H9 (cell line): ENCODE measurements at regions not wholly inside any gene's neighbourhood (a gene's known extent, or its start where the extent isn't known, plus 50 kb on each side); places are given as distances from the start of the nearest gene placed in this dataset.

Experiments used
- DNase-seq: peaks from one replicate; pipeline ENCODE4 v3.0.0-alpha.2; 2017
- H2AFZ ChIP-seq: one replicate; pipeline ENCODE4 v1.6.1; 2013; ENCODE audit warnings: mild to moderate bottlenecking, low read length, control low read depth, moderate library complexity
- H2AK5ac ChIP-seq: 2 replicates; pipeline ENCODE4 v1.6.1; 2013; ENCODE audit warnings: low read length, control low read depth, mixed read lengths; ENCODE audit not compliant: insufficient read length
- H2BK120ac ChIP-seq: one replicate; pipeline ENCODE4 v1.6.1; 2013; ENCODE audit warnings: low read depth, mild to moderate bottlenecking, low read length, control low read depth, inconsistent platforms; ENCODE audit not compliant: poor library complexity, severe bottlenecking
- H2BK12ac ChIP-seq: 2 replicates; pipeline ENCODE4 v1.6.1; 2013; ENCODE audit warnings: low read length, control low read depth, mixed read lengths, low read depth; ENCODE audit not compliant: insufficient read length
- H2BK15ac ChIP-seq: 2 replicates; pipeline ENCODE4 v1.6.1; 2013; ENCODE audit warnings: low read depth, low read length, control low read depth
- H2BK20ac ChIP-seq: one replicate; pipeline ENCODE4 v1.6.1; 2013; ENCODE audit warnings: low read depth, mild to moderate bottlenecking, low read length, control low read depth, inconsistent platforms; ENCODE audit not compliant: poor library complexity, severe bottlenecking
- H2BK5ac ChIP-seq: 2 replicates; pipeline ENCODE4 v1.6.1; 2013; ENCODE audit warnings: low read length, control low read depth, mixed read lengths; ENCODE audit not compliant: insufficient read length
- H3K14ac ChIP-seq: 2 replicates; pipeline ENCODE4 v1.6.1; 2013; ENCODE audit warnings: low read length, control low read depth; ENCODE audit not compliant: insufficient read depth
- H3K18ac ChIP-seq: 2 replicates; pipeline ENCODE4 v1.6.1; 2013; ENCODE audit warnings: low read depth, mild to moderate bottlenecking, mixed read lengths, low read length, control low read depth; ENCODE audit not compliant: insufficient read length
- H3K23ac ChIP-seq: 2 replicates; pipeline ENCODE4 v1.6.1; 2013; ENCODE audit warnings: low read length, control low read depth, mixed read lengths, low read depth; ENCODE audit not compliant: insufficient read length
- H3K23me2 ChIP-seq: 2 replicates; pipeline ENCODE4 v1.6.1; 2013; ENCODE audit warnings: low read depth, mild to moderate bottlenecking, mixed read lengths, low read length, control low read depth; ENCODE audit not compliant: insufficient read length, poor library complexity, severe bottlenecking
- H3K27ac ChIP-seq: 2 replicates; pipeline ENCODE4 v1.5.1; 2013; ENCODE audit warnings: low read length, control low read depth, mixed read lengths, low read depth; ENCODE audit not compliant: insufficient read length
- H3K27me3 ChIP-seq: 2 replicates; pipeline ENCODE4 v1.6.1; 2013; ENCODE audit warnings: low read length, control low read depth, inconsistent platforms; ENCODE audit not compliant: insufficient read depth
- H3K4ac ChIP-seq: 2 replicates; pipeline ENCODE4 v1.6.1; 2013; ENCODE audit warnings: low read depth, mild to moderate bottlenecking, control low read depth, inconsistent platforms, low read length, moderate library complexity
- H3K4me1 ChIP-seq: 2 replicates; pipeline ENCODE4 v1.6.1; 2013; ENCODE audit warnings: low read length, control low read depth, inconsistent platforms; ENCODE audit not compliant: insufficient read depth
- H3K4me2 ChIP-seq: 2 replicates; pipeline ENCODE4 v1.6.1; 2013; ENCODE audit warnings: low read length, control low read depth, mixed read lengths; ENCODE audit not compliant: insufficient read length, insufficient read depth
- H3K56ac ChIP-seq: 2 replicates; pipeline ENCODE4 v1.6.1; 2013; ENCODE audit warnings: low read depth, mild to moderate bottlenecking, mixed read lengths, low read length, control low read depth; ENCODE audit not compliant: insufficient read length
- H3K79me1 ChIP-seq: 2 replicates; pipeline ENCODE4 v1.6.1; 2013; ENCODE audit warnings: low read depth, mild to moderate bottlenecking, moderate library complexity, low read length, control low read depth, inconsistent platforms; ENCODE audit not compliant: insufficient read depth, poor library complexity, severe bottlenecking
- H3K79me2 ChIP-seq: 2 replicates; pipeline ENCODE4 v1.6.1; 2013; ENCODE audit warnings: low read length, control low read depth, inconsistent platforms; ENCODE audit not compliant: insufficient read depth
- H3K9ac ChIP-seq: 2 replicates; pipeline ENCODE4 v1.6.1; 2013; ENCODE audit warnings: low read length, control low read depth, mixed read lengths; ENCODE audit not compliant: insufficient read length; ENCODE audit errors: extremely low read depth
- H3K9me3 ChIP-seq: one replicate; pipeline ENCODE4 v1.6.1; 2013; ENCODE audit warnings: low read depth, low read length, inconsistent platforms; ENCODE audit not compliant: control insufficient read depth
- H3T11ph ChIP-seq: one replicate; pipeline ENCODE4 v1.6.1; 2013; ENCODE audit warnings: mild to moderate bottlenecking, low read length, control low read depth, inconsistent platforms
- H4K20me1 ChIP-seq: one replicate; pipeline ENCODE4 v1.6.1; 2013; ENCODE audit not compliant: control insufficient read depth, insufficient read length, insufficient read depth
- H4K5ac ChIP-seq: 2 replicates; pipeline ENCODE4 v1.6.1; 2013; ENCODE audit warnings: low read depth, mild to moderate bottlenecking, mixed read lengths, low read length, control low read depth; ENCODE audit not compliant: insufficient read length
- H4K8ac ChIP-seq: replicated peaks from 2 replicates; pipeline ENCODE4 v1.6.1; 2013; ENCODE audit warnings: low read length, control low read depth, mixed read lengths, low read depth; ENCODE audit not compliant: insufficient read length
- H4K91ac ChIP-seq: 2 replicates; pipeline ENCODE4 v1.6.1; 2013; ENCODE audit warnings: low read depth, mild to moderate bottlenecking, moderate library complexity, mixed read lengths, low read length, control low read depth; ENCODE audit not compliant: insufficient read length
- H3K27ac Mint-ChIP-seq, 3 experiments: 2 replicates in 2 of 3; 3 replicates in 1 of 3; pipeline ENCODE4 v1.8.0; 2020 to 2021; ENCODE audit warnings: mixed read lengths in 3 of 3, mild to moderate bottlenecking in 1 of 3, moderate library complexity in 1 of 3
- H3K27me3 Mint-ChIP-seq: 2 replicates; pipeline ENCODE4 v1.8.0; 2021; ENCODE audit warnings: low read depth, mild to moderate bottlenecking, moderate library complexity, mixed read lengths
- H3K36me3 Mint-ChIP-seq, 3 experiments: 2 replicates in 2 of 3; 3 replicates in 1 of 3; pipeline ENCODE4 v1.8.0; 2020 to 2021; ENCODE audit warnings: low read depth in 3 of 3, mixed read lengths in 3 of 3; ENCODE audit not compliant: insufficient read depth in 1 of 3
- H3K4me1 Mint-ChIP-seq, 2 experiments: 2 replicates each; pipeline ENCODE4 v1.8.0; 2020; ENCODE audit warnings: mixed read lengths in 2 of 2
- H3K4me3 Mint-ChIP-seq, 2 experiments: 2 replicates in 1 of 2; 3 replicates in 1 of 2; pipeline ENCODE4 v1.8.0; 2020 to 2021; ENCODE audit warnings: mild to moderate bottlenecking in 2 of 2, mixed read lengths in 2 of 2, moderate library complexity in 1 of 2
- H3K9me3 Mint-ChIP-seq, 2 experiments: 2 replicates in 1 of 2; 3 replicates in 1 of 2; pipeline ENCODE4 v1.8.0; 2020; ENCODE audit warnings: mild to moderate bottlenecking in 2 of 2, mixed read lengths in 2 of 2, moderate library complexity in 1 of 2
- CTCF ChIP-seq: fragments of 200-600 bp; sonication (generic); conservative IDR thresholded peaks from 3 replicates; pipeline ENCODE4 v1.8.0; 2021; ENCODE audit warnings: antibody characterized with exemption, mild to moderate bottlenecking
- WGBS: extraction: QIAGEN DNeasy Blood & Tissue Kit; methylation state at CpG from one replicate; pipeline ENCODE4 v1.1.7; 2013; ENCODE audit warnings: missing lambda C conversion rate, low lambda C conversion rate, mixed read lengths; ENCODE audit not compliant: insufficient read length; ENCODE audit errors: extremely low coverage; 5-methylcytosine and 5-hydroxymethylcytosine counted together

- no peak overlapping the region for H2AFZ ChIP-seq
- no peak overlapping the region for H3K27ac ChIP-seq
- H3K56ac ChIP-seq: no peak overlapping the region
- H3K23me2 ChIP-seq: no peaks in the 10 kb centered on the region
- no peaks in the 10 kb centered on the region for H3K9me3 ChIP-seq
- H2BK20ac ChIP-seq: no peak overlapping the region
- no peak overlapping the region for H3T11ph ChIP-seq
- TF ChIP-seq CTCF: no peak
- no peak overlapping the region for H2BK120ac ChIP-seq
- no peaks in the 10 kb centered on the region for H3K27me3 Mint-ChIP-seq
- no peaks in the 10 kb centered on the region for H3K4me1 Mint-ChIP-seq
- no peak overlapping the region for H2BK15ac ChIP-seq
- H3K9me3 Mint-ChIP-seq: no peaks in the 10 kb centered on the region
- H3K4me3 Mint-ChIP-seq: no peak overlapping the region
- H3K36me3 Mint-ChIP-seq: peaks cover 0 to 3% (median 0%) of the 10 kb centered on the region in 3 experiments; a peak in 1 of 7 replicates
- H3K18ac ChIP-seq: no peak overlapping the region
- no peak overlapping the region for H2BK12ac ChIP-seq
- no peak overlapping the region for H3K4ac ChIP-seq
- H2AK5ac ChIP-seq: no peak overlapping the region
- no peak overlapping the region for H3K23ac ChIP-seq
- no peak overlapping the region for H2BK5ac ChIP-seq
- no CpG with 5 or more reads among the region's 7 CpGs for WGBS
- H3K27me3 ChIP-seq: no peaks in the 10 kb centered on the region
- H3K14ac ChIP-seq: no peak overlapping the region
- no peaks in the 10 kb centered on the region for H3K79me1 ChIP-seq
- H3K27ac Mint-ChIP-seq: no peak overlapping the region
- H3K4me2 ChIP-seq: no peak overlapping the region
- no peak overlapping the region for H3K9ac ChIP-seq
- no peak overlapping the region for H4K91ac ChIP-seq
- no peak for DNase-seq
- H4K20me1 ChIP-seq: no peaks in the 10 kb centered on the region
- H3K4me1 ChIP-seq: no peaks in the 10 kb centered on the region
- no peak overlapping the region for H4K5ac ChIP-seq
- no peaks in the 10 kb centered on the region for H3K79me2 ChIP-seq
- no peak overlapping the region for H4K8ac ChIP-seq
Measured at GRCh38 chr4:136706942-136707341, 825.4 kb downstream of the PCDH18 start.
